ENCODE measurements at regions not wholly inside any gene's neighbourhood (a gene's known extent, or its start where the extent isn't known, plus 50 kb on each side); places are given as distances from the start of the nearest gene placed in this dataset.
"Not testable (repeated sequence)": the region's sequence is repeated elsewhere in the genome, so short reads cannot be mapped to it uniquely, and the experiment has no call there.

GRCh38 chr7:51577390-51577789, 260.8 kb upstream of the COBL start:
- TF ChIP-seq CTCF (IDR thresholded peaks at IDR 0.05; ENCODE audit: unreplicated experiment in 3 of 3) = no peak
- H3K27ac Mint-ChIP-seq = no peak overlapping the region
- H3K4me3 Mint-ChIP-seq = no peak overlapping the region
- H3K4me1 Mint-ChIP-seq = no peaks in the 10 kb centered on the region
- H3K36me3 Mint-ChIP-seq (ENCODE audit: low read depth) = no peaks in the 10 kb centered on the region
- H3K27me3 Mint-ChIP-seq (ENCODE audit: low read depth) = peaks cover 2% of the 10 kb centered on the region
- H3K9me3 Mint-ChIP-seq = peaks cover 13% of the 10 kb centered on the region

- H3K27me3 Mint-ChIP-seq (ENCODE audit: low read depth) = peaks cover 3% of the 10 kb centered on the region
- H3K9me3 Mint-ChIP-seq = peaks cover 10% of the 10 kb centered on the region
- no peaks in the 10 kb centered on the region for H3K36me3 Mint-ChIP-seq (ENCODE audit: low read depth)
- H3K27ac Mint-ChIP-seq = no peak overlapping the region
- H3K4me1 Mint-ChIP-seq = no peaks in the 10 kb centered on the region
- TF ChIP-seq CTCF (IDR thresholded peaks at IDR 0.05; ENCODE audit: unreplicated experiment in 3 of 3) = no peak
- no peak overlapping the region for H3K4me3 Mint-ChIP-seq
Measured at GRCh38 chr7:51569581-51569980, 253.0 kb upstream of the COBL start.

- no peaks in the 10 kb centered on the region for H3K4me1 Mint-ChIP-seq
- no peak overlapping the region for H3K4me3 Mint-ChIP-seq
- TF ChIP-seq CTCF (IDR thresholded peaks at IDR 0.05; ENCODE audit: unreplicated experiment in 3 of 3) = no peak
- peaks cover 3% of the 10 kb centered on the region for H3K27me3 Mint-ChIP-seq (ENCODE audit: low read depth)
- peaks cover 6% of the 10 kb centered on the region for H3K9me3 Mint-ChIP-seq
- H3K27ac Mint-ChIP-seq = no peak overlapping the region
- H3K36me3 Mint-ChIP-seq (ENCODE audit: low read depth) = no peaks in the 10 kb centered on the region
Measured at GRCh38 chr7:51569176-51569575, 252.6 kb upstream of the COBL start.

- peaks cover 22% of the 10 kb centered on the region for H3K9me3 Mint-ChIP-seq
- H3K4me3 Mint-ChIP-seq = no peak overlapping the region
- H3K36me3 Mint-ChIP-seq (ENCODE audit: low read depth) = no peaks in the 10 kb centered on the region
- no peaks in the 10 kb centered on the region for H3K27me3 Mint-ChIP-seq (ENCODE audit: low read depth)
- H3K4me1 Mint-ChIP-seq = no peaks in the 10 kb centered on the region
- no peak overlapping the region for H3K27ac Mint-ChIP-seq
- TF ChIP-seq CTCF (IDR thresholded peaks at IDR 0.05; ENCODE audit: unreplicated experiment in 3 of 3) = no peak
Measured at GRCh38 chr7:51551070-51551469, 234.5 kb upstream of the COBL start.

- peaks cover 4% of the 10 kb centered on the region for H3K9me3 Mint-ChIP-seq
- peaks cover 4% of the 10 kb centered on the region for H3K27me3 Mint-ChIP-seq (ENCODE audit: low read depth)
- TF ChIP-seq CTCF (IDR thresholded peaks at IDR 0.05; ENCODE audit: unreplicated experiment in 3 of 3) = no peak
- H3K4me1 Mint-ChIP-seq = no peaks in the 10 kb centered on the region
- no peak overlapping the region for H3K27ac Mint-ChIP-seq
- no peaks in the 10 kb centered on the region for H3K36me3 Mint-ChIP-seq (ENCODE audit: low read depth)
- no peak overlapping the region for H3K4me3 Mint-ChIP-seq
Measured at GRCh38 chr7:51545131-51545530, 228.5 kb upstream of the COBL start.

GRCh38 chr7:51543801-51544553, 227.4 kb upstream of the COBL start:
- TF ChIP-seq CTCF (IDR thresholded peaks at IDR 0.05; ENCODE audit: unreplicated experiment in 3 of 3) = no peak
- H3K36me3 Mint-ChIP-seq (ENCODE audit: low read depth) = no peaks in the 10 kb centered on the region
- no peak overlapping the region for H3K27ac Mint-ChIP-seq
- no peak overlapping the region for H3K4me3 Mint-ChIP-seq
- H3K27me3 Mint-ChIP-seq (ENCODE audit: low read depth) = peaks cover 4% of the 10 kb centered on the region
- H3K4me1 Mint-ChIP-seq = no peaks in the 10 kb centered on the region
- peaks cover 4% of the 10 kb centered on the region for H3K9me3 Mint-ChIP-seq

GRCh38 chr7:51540906-51541305, 224.3 kb upstream of the COBL start:
- H3K4me3 Mint-ChIP-seq; H3K27ac Mint-ChIP-seq; H3K4me1 Mint-ChIP-seq; H3K36me3 Mint-ChIP-seq (ENCODE audit: low read depth); H3K27me3 Mint-ChIP-seq (ENCODE audit: low read depth); H3K9me3 Mint-ChIP-seq: not testable (repeated sequence)
